GM23338 (cell line): ENCODE measurements at regions not wholly inside any gene's neighbourhood (a gene's known extent, or its start where the extent isn't known, plus 50 kb on each side); places are given as distances from the start of the nearest gene placed in this dataset.

Source experiments
- ATAC-seq: fragments of 200-7000 bp; cut with Tn5 transposase; 3 replicates; pipeline ENCODE4 v1.9.1; 2020
- DNase-seq: peaks from one replicate; pipeline ENCODE4 v3.0.0-alpha.2; 2015; ENCODE audit warnings: low spot score
- H2AFZ ChIP-seq: fragments of 200-600 bp; sonication (generic); 2 replicates; pipeline ENCODE4 v1.8.0; 2016; ENCODE audit warnings: antibody characterized with exemption, mild to moderate bottlenecking, moderate library complexity
- H3F3A ChIP-seq: fragments of 200-600 bp; sonication (generic); replicated peaks from 2 replicates; pipeline ENCODE4 v1.8.0; 2017; ENCODE audit warnings: antibody characterized with exemption, mixed run types, low read depth
- H3K27ac ChIP-seq: fragments of 200-600 bp; sonication (generic); 2 replicates; pipeline ENCODE4 v1.6.1; 2016; ENCODE audit warnings: low read depth
- H3K27me3 ChIP-seq: fragments of 200-600 bp; sonication (generic); 2 replicates; pipeline ENCODE4 v1.8.0; 2016; ENCODE audit warnings: mild to moderate bottlenecking, mixed run types, moderate library complexity; ENCODE audit not compliant: insufficient read depth
- H3K36me3 ChIP-seq: fragments of 200-600 bp; sonication (generic); 2 replicates; pipeline ENCODE4 v1.8.0; 2016; ENCODE audit warnings: mild to moderate bottlenecking; ENCODE audit not compliant: insufficient read depth
- H3K4me1 ChIP-seq: fragments of 200-600 bp; sonication (generic); 2 replicates; pipeline ENCODE4 v1.8.0; 2016; ENCODE audit warnings: mild to moderate bottlenecking, moderate library complexity; ENCODE audit not compliant: insufficient read depth
- H3K4me2 ChIP-seq: fragments of 200-600 bp; sonication (generic); 2 replicates; pipeline ENCODE4 v1.7.1; 2017; ENCODE audit warnings: mixed run types
- H3K4me3 ChIP-seq: fragments of 200-600 bp; sonication (generic); 2 replicates; pipeline ENCODE4 v1.6.1; 2016; ENCODE audit warnings: mixed run types
- H3K79me2 ChIP-seq: fragments of 200-600 bp; sonication (generic); replicated peaks from 2 replicates; pipeline ENCODE4 v1.8.0; 2017; ENCODE audit warnings: mild to moderate bottlenecking; ENCODE audit not compliant: insufficient read depth
- H3K9me2 ChIP-seq: fragments of 200-600 bp; sonication (generic); 2 replicates; pipeline ENCODE4 v1.8.0; 2017; ENCODE audit not compliant: insufficient read depth
- H4K20me1 ChIP-seq: fragments of 200-600 bp; sonication (generic); replicated peaks from 2 replicates; pipeline ENCODE4 v1.8.0; 2017; ENCODE audit warnings: mild to moderate bottlenecking; ENCODE audit not compliant: insufficient read depth
- H3K27ac Mint-ChIP-seq: 2 replicates; pipeline ENCODE4 v1.8.0; 2020; ENCODE audit warnings: inconsistent platforms, mild to moderate bottlenecking, moderate library complexity, mixed read lengths
- H3K27me3 Mint-ChIP-seq: 3 replicates; pipeline ENCODE4 v1.8.0; 2022; ENCODE audit warnings: low read depth, mild to moderate bottlenecking, moderate library complexity, mixed read lengths, inconsistent platforms; ENCODE audit not compliant: insufficient read depth, poor library complexity
- H3K36me3 Mint-ChIP-seq: 3 replicates; pipeline ENCODE4 v1.8.0; 2021; ENCODE audit warnings: low read depth, mild to moderate bottlenecking, inconsistent platforms, moderate library complexity, mixed read lengths
- H3K4me1 Mint-ChIP-seq: 3 replicates; pipeline ENCODE4 v1.8.0; 2020; ENCODE audit warnings: mild to moderate bottlenecking, inconsistent platforms, mixed read lengths
- H3K4me3 Mint-ChIP-seq: 3 replicates; pipeline ENCODE4 v1.8.0; 2021; ENCODE audit warnings: moderate library complexity, mild to moderate bottlenecking, inconsistent platforms, mixed read lengths
- H3K9me3 Mint-ChIP-seq: 3 replicates; pipeline ENCODE4 v1.8.0; 2020; ENCODE audit warnings: moderate library complexity, mild to moderate bottlenecking, inconsistent platforms, mixed read lengths
- CREB1 ChIP-seq: fragments of 250-450 bp; sonication (Bioruptor Pico); IDR thresholded peaks from 2 replicates; pipeline ENCODE4 v1.5.0; 2020; ENCODE audit warnings: low read depth, mild to moderate bottlenecking, moderate library complexity
- CTCF ChIP-seq, 2 experiments: fragments of 200-600 bp in 1 of 2; sonication (generic) in 1 of 2; conservative IDR thresholded peaks; 2 replicates each; pipeline versions ENCODE4 v1.5.1 to v1.6.1; 2016 to 2017; ENCODE audit warnings: antibody characterized with exemption in 2 of 2, low read depth in 2 of 2, mild to moderate bottlenecking in 2 of 2, moderate library complexity in 1 of 2
- ETS1 ChIP-seq: IDR thresholded peaks from 2 replicates; pipeline ENCODE4 v1.6.1; 2016; ENCODE audit warnings: antibody characterized with exemption
- EZH2 ChIP-seq: fragments of 200-600 bp; sonication (generic); IDR thresholded peaks from one replicate; pipeline ENCODE4 v1.8.0; 2017; ENCODE audit warnings: antibody characterized with exemption, mild to moderate bottlenecking, low read depth; ENCODE audit not compliant: unreplicated experiment
- EZH2phosphoT487 ChIP-seq: fragments of 200-600 bp; sonication (generic); IDR thresholded peaks from one replicate; pipeline ENCODE4 v1.8.1; 2018; ENCODE audit warnings: antibody characterized with exemption; ENCODE audit not compliant: unreplicated experiment
- JUNB ChIP-seq: IDR thresholded peaks from one replicate; pipeline ENCODE4 v1.6.1; 2016; ENCODE audit warnings: antibody characterized with exemption; ENCODE audit not compliant: unreplicated experiment
- NANOG ChIP-seq: IDR thresholded peaks from 2 replicates; pipeline ENCODE4 v1.6.1; 2016; ENCODE audit warnings: antibody characterized with exemption, borderline replicate concordance
- POLR2AphosphoS5 ChIP-seq: IDR thresholded peaks from 2 replicates; pipeline ENCODE4 v1.6.1; 2016; ENCODE audit warnings: antibody characterized with exemption, low read depth
- REST ChIP-seq: IDR thresholded peaks from one replicate; pipeline ENCODE4 v1.6.1; 2018; ENCODE audit warnings: antibody characterized with exemption; ENCODE audit not compliant: unreplicated experiment
- STAT1 ChIP-seq: IDR thresholded peaks from one replicate; pipeline ENCODE4 v1.6.1; 2016; ENCODE audit warnings: antibody characterized with exemption; ENCODE audit not compliant: unreplicated experiment
- ZNF114 ChIP-seq: fragments of 250-450 bp; sonication (Bioruptor Pico); IDR thresholded peaks from 2 replicates; pipeline ENCODE4 v1.5.0; 2020; ENCODE audit warnings: mild to moderate bottlenecking, moderate library complexity
- ZNF331 ChIP-seq: fragments of 250-450 bp; sonication (Bioruptor Pico); IDR thresholded peaks from 2 replicates; pipeline ENCODE4 v1.5.0; 2020; ENCODE audit warnings: low read depth, mild to moderate bottlenecking, moderate library complexity
- ZNF462 ChIP-seq: fragments of 250-450 bp; sonication (Bioruptor Pico); IDR thresholded peaks from 2 replicates; pipeline ENCODE4 v1.5.0; 2020; ENCODE audit warnings: mild to moderate bottlenecking, moderate library complexity

GRCh38 chr3:68019876-68020275 is 365.5 kb upstream of the SUCLG2 start:
- H3K4me1 ChIP-seq: no peaks in the 10 kb centered on the region
- H3K27ac ChIP-seq: no peak overlapping the region
- TF ChIP-seq JUNB (no peak), ETS1 (no peak), EZH2phosphoT487 (no peak), NANOG (no peak), STAT1 (no peak), REST (no peak), CREB1 (CRISPR knock-in tag) (no peak), ZNF462 (CRISPR knock-in tag) (no peak), ZNF331 (CRISPR knock-in tag) (no peak), ZNF114 (CRISPR knock-in tag) (no peak), POLR2AphosphoS5 (no peak), EZH2 (no peak), CTCF (conservative IDR thresholded peaks at IDR 0.05; ENCODE audit: low read depth in 2 of 2) (no peak)
- no peak overlapping the region for H3K4me3 Mint-ChIP-seq
- no peak overlapping the region for H3K4me3 ChIP-seq
- no peak overlapping the region for H2AFZ ChIP-seq
- H3K27me3 ChIP-seq: no peaks in the 10 kb centered on the region
- H3K4me2 ChIP-seq: no peak overlapping the region
- no peaks in the 10 kb centered on the region for H3K36me3 ChIP-seq
- no peaks in the 10 kb centered on the region for H3K79me2 ChIP-seq
- no peak overlapping the region for H3K27ac Mint-ChIP-seq
- no peaks in the 10 kb centered on the region for H3F3A ChIP-seq
- H3K4me1 Mint-ChIP-seq: peaks cover 3% of the 10 kb centered on the region; the same call in 2 of the 3 replicates
- H3K9me2 ChIP-seq: no peaks in the 10 kb centered on the region
- H4K20me1 ChIP-seq: no peaks in the 10 kb centered on the region
- ATAC-seq (no peak), DNase-seq (no peak)
- H3K27me3 Mint-ChIP-seq: no peaks in the 10 kb centered on the region
- H3K36me3 Mint-ChIP-seq: no peaks in the 10 kb centered on the region
- no peaks in the 10 kb centered on the region for H3K9me3 Mint-ChIP-seq
